Body of pancreas (tissue), 4 donors: ENCODE measurements at regions not wholly inside any gene's neighbourhood (a gene's known extent, or its start where the extent isn't known, plus 50 kb on each side); places are given as distances from the start of the nearest gene placed in this dataset.

ENCODE experiments used
- ATAC-seq: fragments of 150-250 bp; one replicate; pipeline ENCODE4 v1.9.1; 2016
- DNase-seq, 4 donors: peaks; one replicate each; pipeline ENCODE4 v3.0.0-alpha.2; 2019
- H3K27ac ChIP-seq, 4 donors: fragments of 200-600 bp; sonication (generic); 1 replicate in 3 of 4; 2 replicates in 1 of 4; pipeline versions ENCODE4 v1.5.1 to v1.6.1; 2016 to 2019; ENCODE audit warnings: mild to moderate bottlenecking in 1 of 4, mixed read lengths in 1 of 4, moderate library complexity in 1 of 4
- H3K27me3 ChIP-seq, 2 donors: fragments of 200-600 bp; sonication (generic); one replicate each; pipeline ENCODE4 v1.6.0; 2016; ENCODE audit warnings: mild to moderate bottlenecking in 1 of 2
- H3K36me3 ChIP-seq, 2 donors: fragments of 200-600 bp; sonication (generic); replicated peaks in 1 of 2; 2 replicates each; pipeline ENCODE4 v1.5.1; 2016; ENCODE audit warnings: low read depth in 2 of 2; ENCODE audit not compliant: insufficient read depth in 1 of 2
- H3K4me1 ChIP-seq: fragments of 200-600 bp; sonication (generic); one replicate; pipeline ENCODE4 v1.6.0; 2016
- H3K4me3 ChIP-seq, 2 donors: fragments of 200-600 bp; sonication (generic); 1 replicate in 1 of 2; 2 replicates in 1 of 2; pipeline ENCODE4 v1.5.1; 2016 to 2019
- H3K9me3 ChIP-seq, 3 donors: fragments of 200-600 bp; sonication (generic); 1 replicate in 2 of 3; 2 replicates in 1 of 3; pipeline ENCODE4 v1.5.1; 2016
- POLR2A ChIP-seq, 3 donors: fragments of 450-650 bp; IDR thresholded peaks; one replicate each; pipeline ENCODE4 v1.6.1; 2016; ENCODE audit warnings: antibody characterized with exemption in 3 of 3, mild to moderate bottlenecking in 2 of 3
- WGBS, 2 donors: methylation state at CpG; one replicate each; pipeline ENCODE4 v1.1.5; 2017; 5-methylcytosine and 5-hydroxymethylcytosine counted together
- intact Hi-C: fragments of 100-400 bp; cut with DNase I; formaldehyde crosslinking; loops from one replicate; pipeline ENCODE4 v1.15.1; 2023
- TF ChIP-seq, protein P1 (sequence below), 7 experiments: fragments of 450-650 bp in 4 of 7; fragments of 200-600 bp in 3 of 7; sonication (generic) in 3 of 7; IDR thresholded peaks; one replicate each; pipeline ENCODE4 v1.5.1; 2016 to 2019; ENCODE audit warnings: antibody characterized with exemption in 7 of 7

DNA sequence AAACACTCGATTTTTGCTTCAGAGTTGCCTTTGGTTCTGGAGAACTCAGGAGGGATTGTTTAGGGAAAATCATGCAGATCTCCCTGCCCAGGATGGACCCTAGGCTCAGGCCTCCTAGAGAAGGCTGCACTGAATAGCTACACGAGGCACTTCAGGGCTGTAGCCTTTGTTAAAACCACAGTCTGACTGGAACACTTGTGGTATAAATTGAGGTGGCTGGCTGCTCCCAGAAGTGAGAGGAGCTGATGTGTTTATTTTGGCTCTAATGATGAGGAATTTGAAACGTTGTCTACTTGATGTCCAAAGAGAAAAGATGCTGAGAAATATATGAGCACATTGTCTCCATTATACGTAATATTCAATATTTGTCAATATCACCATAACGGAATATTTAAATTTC is 762.1 kb upstream of the ARGLU1 start:
- DNase-seq (no peak), ATAC-seq (no peak)
- no peak overlapping the region for H3K4me3 ChIP-seq
- no peaks in the 10 kb centered on the region for H3K27me3 ChIP-seq
- no peak overlapping the region for H3K27ac ChIP-seq
- intact Hi-C loops = no loop called here
- no peaks in the 10 kb centered on the region for H3K9me3 ChIP-seq
- WGBS, 2 donors = 44 to 45% methylated on average over 5 of the region's 5 CpGs
- TF ChIP-seq, protein P1, sequence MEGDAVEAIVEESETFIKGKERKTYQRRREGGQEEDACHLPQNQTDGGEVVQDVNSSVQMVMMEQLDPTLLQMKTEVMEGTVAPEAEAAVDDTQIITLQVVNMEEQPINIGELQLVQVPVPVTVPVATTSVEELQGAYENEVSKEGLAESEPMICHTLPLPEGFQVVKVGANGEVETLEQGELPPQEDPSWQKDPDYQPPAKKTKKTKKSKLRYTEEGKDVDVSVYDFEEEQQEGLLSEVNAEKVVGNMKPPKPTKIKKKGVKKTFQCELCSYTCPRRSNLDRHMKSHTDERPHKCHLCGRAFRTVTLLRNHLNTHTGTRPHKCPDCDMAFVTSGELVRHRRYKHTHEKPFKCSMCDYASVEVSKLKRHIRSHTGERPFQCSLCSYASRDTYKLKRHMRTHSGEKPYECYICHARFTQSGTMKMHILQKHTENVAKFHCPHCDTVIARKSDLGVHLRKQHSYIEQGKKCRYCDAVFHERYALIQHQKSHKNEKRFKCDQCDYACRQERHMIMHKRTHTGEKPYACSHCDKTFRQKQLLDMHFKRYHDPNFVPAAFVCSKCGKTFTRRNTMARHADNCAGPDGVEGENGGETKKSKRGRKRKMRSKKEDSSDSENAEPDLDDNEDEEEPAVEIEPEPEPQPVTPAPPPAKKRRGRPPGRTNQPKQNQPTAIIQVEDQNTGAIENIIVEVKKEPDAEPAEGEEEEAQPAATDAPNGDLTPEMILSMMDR (IDR thresholded peaks at IDR 0.05) = no peak
- no peak for TF ChIP-seq POLR2A (IDR thresholded peaks at IDR 0.05)
- no peaks in the 10 kb centered on the region for H3K36me3 ChIP-seq
- no peaks in the 10 kb centered on the region for H3K4me1 ChIP-seq

DNA sequence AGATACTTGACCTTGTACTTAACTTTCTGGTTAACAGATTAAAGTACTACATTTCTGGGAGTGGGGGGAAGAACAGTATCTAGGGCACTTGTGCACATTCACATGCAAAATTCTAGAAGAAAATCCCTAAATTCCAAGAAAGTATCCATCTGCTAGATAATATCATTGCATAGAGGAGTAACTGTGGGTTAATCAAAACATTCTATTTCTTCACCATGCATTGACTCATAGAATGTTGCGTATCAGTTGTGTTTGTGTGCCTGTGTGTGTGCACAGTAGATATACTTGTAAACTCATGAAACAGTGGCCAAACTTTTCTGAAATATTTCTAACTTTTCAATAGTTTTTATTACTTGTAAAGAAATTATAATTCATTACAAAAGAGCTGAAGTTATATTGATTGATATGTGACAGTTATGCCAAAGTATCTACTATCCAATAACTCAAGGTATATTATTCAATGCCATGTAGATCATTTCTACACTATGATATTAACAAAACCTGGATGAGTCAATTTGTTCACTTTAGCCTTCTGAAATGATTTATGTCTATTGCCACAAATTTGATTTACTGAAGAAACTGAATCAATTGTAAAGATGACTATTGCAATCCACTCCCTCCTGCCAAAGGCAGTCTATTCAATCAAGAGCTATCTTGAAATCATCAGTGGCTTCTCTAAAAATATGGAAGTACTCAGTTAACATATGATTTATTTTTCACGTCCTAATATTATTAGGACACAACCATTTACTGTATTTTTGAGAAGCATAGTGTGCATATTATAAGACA is 756.7 kb upstream of the ARGLU1 start:
- H3K4me1 ChIP-seq = no peaks in the 10 kb centered on the region
- no peak overlapping the region for H3K27ac ChIP-seq
- H3K27me3 ChIP-seq = no peaks in the 10 kb centered on the region
- DNase-seq = no peak
- H3K36me3 ChIP-seq = no peaks in the 10 kb centered on the region
- intact Hi-C loops = no loop called here
- H3K9me3 ChIP-seq = no peaks in the 10 kb centered on the region
- no peak overlapping the region for H3K4me3 ChIP-seq
- TF ChIP-seq, protein P1 (IDR thresholded peaks at IDR 0.05) = no peak
- TF ChIP-seq POLR2A (IDR thresholded peaks at IDR 0.05) = no peak
- no peak for ATAC-seq
- 66 to 79% methylated on average over 2 of the region's 2 CpGs for WGBS, 2 donors

DNA sequence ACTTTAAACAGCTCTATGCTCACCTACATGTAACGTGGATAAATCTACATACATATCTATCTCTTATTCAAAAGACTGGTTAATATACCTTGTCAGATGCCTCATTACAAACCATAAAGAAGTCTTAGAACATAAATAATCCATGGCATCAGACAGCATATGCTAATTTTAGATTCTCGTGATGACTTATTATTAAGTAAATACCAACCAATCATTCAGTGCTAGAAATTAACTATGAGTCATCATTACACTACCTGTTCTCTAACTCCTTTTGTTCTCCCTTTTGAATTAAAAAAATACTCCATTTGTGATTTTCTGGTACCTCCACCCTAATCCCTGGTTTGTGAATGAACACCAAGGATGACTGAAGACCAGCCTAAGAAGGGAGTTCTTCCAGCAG is 754.3 kb upstream of the ARGLU1 start:
- 59 to 64% methylated on average over 2 of the region's 2 CpGs for WGBS, 2 donors
- DNase-seq (no peak), ATAC-seq (no peak)
- Histone ChIP-seq H3K27me3 (no peaks in the 10 kb centered on the region), H3K4me1 (no peaks in the 10 kb centered on the region), H3K4me3 (no peak overlapping the region), H3K27ac (no peak overlapping the region), H3K36me3 (no peaks in the 10 kb centered on the region), H3K9me3 (no peaks in the 10 kb centered on the region)
- intact Hi-C loops = no loop called here
- TF ChIP-seq, protein P1 (IDR thresholded peaks at IDR 0.05) = no peak
- no peak for TF ChIP-seq POLR2A (IDR thresholded peaks at IDR 0.05)

DNA sequence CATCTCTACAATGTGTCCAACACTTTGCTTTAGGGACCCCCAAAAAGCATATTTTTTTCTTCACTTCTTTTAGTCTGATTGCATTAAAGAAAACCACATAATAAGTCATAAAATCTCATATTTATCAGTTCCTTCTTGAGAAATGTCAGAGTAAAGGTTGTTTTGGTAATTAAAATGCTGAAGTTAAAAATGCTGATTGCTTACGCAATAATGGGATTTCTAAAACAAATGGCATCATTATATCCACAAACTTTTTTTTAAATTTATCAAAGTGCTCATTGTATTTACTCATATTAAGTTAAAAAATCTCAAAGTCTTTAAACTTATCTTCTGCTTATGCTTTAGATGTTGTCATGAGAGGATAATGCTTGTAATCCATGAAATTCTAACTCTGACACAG is 737.2 kb upstream of the ARGLU1 start:
- whole genome bisulfite sequencing, 2 donors = 55 to 75% methylated on average over 1 of the region's 1 CpG

More for the DNA sequence above, 737.2 kb upstream of the ARGLU1 start:
- H3K36me3 ChIP-seq = no peaks in the 10 kb centered on the region
- intact Hi-C loops = no loop called here
- no peaks in the 10 kb centered on the region for H3K27me3 ChIP-seq
- H3K4me1 ChIP-seq = no peaks in the 10 kb centered on the region
- no peaks in the 10 kb centered on the region for H3K9me3 ChIP-seq
- DNase-seq (no peak), ATAC-seq (no peak)
- TF ChIP-seq POLR2A (IDR thresholded peaks at IDR 0.05) = no peak
- TF ChIP-seq, protein P1 (IDR thresholded peaks at IDR 0.05) = no peak
- no peak overlapping the region for H3K27ac ChIP-seq
- no peak overlapping the region for H3K4me3 ChIP-seq
